Trophoblast cell (in vitro differentiated cells and primary cell): ENCODE measurements at regions not wholly inside any gene's neighbourhood (a gene's known extent, or its start where the extent isn't known, plus 50 kb on each side); places are given as distances from the start of the nearest gene placed in this dataset.

Experiments
- DNase-seq, 2 donors: peaks; one replicate each; pipeline ENCODE4 v3.0.0-alpha.2; 2016
- H2AFZ ChIP-seq: 2 replicates; pipeline ENCODE4 v1.6.1; 2013; ENCODE audit warnings: low read length, moderate library complexity, mild to moderate bottlenecking; ENCODE audit not compliant: insufficient read depth, poor library complexity
- H2AK5ac ChIP-seq: 2 replicates; pipeline ENCODE4 v1.6.1; 2013; ENCODE audit warnings: mild to moderate bottlenecking, low read length
- H2BK120ac ChIP-seq: 2 replicates; pipeline ENCODE4 v1.6.1; 2013; ENCODE audit warnings: low read length, mild to moderate bottlenecking, moderate library complexity; ENCODE audit not compliant: insufficient read depth, poor library complexity
- H2BK12ac ChIP-seq: 2 replicates; pipeline ENCODE4 v1.6.1; 2013; ENCODE audit warnings: mild to moderate bottlenecking, low read length, moderate library complexity
- H2BK5ac ChIP-seq: 2 replicates; pipeline ENCODE4 v1.6.1; 2013; ENCODE audit warnings: low read length, low read depth, moderate library complexity, mild to moderate bottlenecking; ENCODE audit not compliant: poor library complexity
- H3K14ac ChIP-seq: 2 replicates; pipeline ENCODE4 v1.6.1; 2013; ENCODE audit warnings: mild to moderate bottlenecking, low read length
- H3K18ac ChIP-seq: 2 replicates; pipeline ENCODE4 v1.6.1; 2013; ENCODE audit warnings: mild to moderate bottlenecking, low read length
- H3K23ac ChIP-seq: 2 replicates; pipeline ENCODE4 v1.6.1; 2013; ENCODE audit warnings: low read length
- H3K27ac ChIP-seq: 2 replicates; pipeline ENCODE4 v1.5.1; 2013; ENCODE audit warnings: low read depth, mild to moderate bottlenecking, inconsistent platforms, low read length, moderate library complexity
- H3K27me3 ChIP-seq: 2 replicates; pipeline ENCODE4 v1.6.1; 2013; ENCODE audit warnings: inconsistent platforms, mild to moderate bottlenecking, low read length, moderate library complexity; ENCODE audit not compliant: insufficient read depth
- H3K36me3 ChIP-seq, 2 experiments: 1 replicate in 1 of 2; 2 replicates in 1 of 2; pipeline ENCODE4 v1.6.1; 2013; ENCODE audit warnings: low read length in 2 of 2, mild to moderate bottlenecking in 2 of 2, moderate library complexity in 1 of 2; ENCODE audit not compliant: insufficient read depth in 2 of 2, control insufficient read depth in 1 of 2
- H3K4ac ChIP-seq: 2 replicates; pipeline ENCODE4 v1.6.1; 2013; ENCODE audit warnings: low read depth, mild to moderate bottlenecking, low read length, moderate library complexity
- H3K4me1 ChIP-seq, 2 experiments: 1 replicate in 1 of 2; 2 replicates in 1 of 2; pipeline ENCODE4 v1.6.1; 2013; ENCODE audit warnings: low read length in 2 of 2, mild to moderate bottlenecking in 2 of 2, moderate library complexity in 1 of 2; ENCODE audit not compliant: insufficient read depth in 2 of 2, control insufficient read depth in 1 of 2
- H3K4me2 ChIP-seq: 2 replicates; pipeline ENCODE4 v1.6.1; 2013; ENCODE audit warnings: inconsistent platforms, mild to moderate bottlenecking, low read length, moderate library complexity
- H3K4me3 ChIP-seq: 2 replicates; pipeline ENCODE4 v1.5.1; 2013; ENCODE audit warnings: mild to moderate bottlenecking, low read depth, low read length, inconsistent platforms
- H3K79me1 ChIP-seq: one replicate; pipeline ENCODE4 v1.6.1; 2013; ENCODE audit warnings: low read length
- H3K79me2 ChIP-seq: 2 replicates; pipeline ENCODE4 v1.6.1; 2013; ENCODE audit warnings: low read length, mild to moderate bottlenecking; ENCODE audit not compliant: control insufficient read depth, insufficient read depth, poor library complexity
- H3K9ac ChIP-seq: 2 replicates; pipeline ENCODE4 v1.6.1; 2013; ENCODE audit warnings: mild to moderate bottlenecking, low read length
- H3K9me3 ChIP-seq: 2 replicates; pipeline ENCODE4 v1.6.1; 2013; ENCODE audit warnings: low read depth, mild to moderate bottlenecking, control low read depth, inconsistent platforms, low read length; ENCODE audit not compliant: insufficient read depth
- H4K12ac ChIP-seq: 2 replicates; pipeline ENCODE4 v1.6.1; 2013; ENCODE audit warnings: low read depth, mild to moderate bottlenecking, low read length, moderate library complexity
- H4K8ac ChIP-seq: 2 replicates; pipeline ENCODE4 v1.6.1; 2013; ENCODE audit warnings: low read depth, mild to moderate bottlenecking, low read length, moderate library complexity
- H4K91ac ChIP-seq: one replicate; pipeline ENCODE4 v1.6.1; 2013; ENCODE audit warnings: low read depth, mild to moderate bottlenecking, low read length, moderate library complexity
- WGBS: extraction: QIAGEN DNeasy Blood & Tissue Kit; methylation state at CpG from one replicate; pipeline ENCODE4 v1.1.7; 2013; ENCODE audit warnings: missing lambda C conversion rate; ENCODE audit not compliant: insufficient read length, insufficient coverage; ENCODE audit errors: extremely low coverage; 5-methylcytosine and 5-hydroxymethylcytosine counted together

DNA sequence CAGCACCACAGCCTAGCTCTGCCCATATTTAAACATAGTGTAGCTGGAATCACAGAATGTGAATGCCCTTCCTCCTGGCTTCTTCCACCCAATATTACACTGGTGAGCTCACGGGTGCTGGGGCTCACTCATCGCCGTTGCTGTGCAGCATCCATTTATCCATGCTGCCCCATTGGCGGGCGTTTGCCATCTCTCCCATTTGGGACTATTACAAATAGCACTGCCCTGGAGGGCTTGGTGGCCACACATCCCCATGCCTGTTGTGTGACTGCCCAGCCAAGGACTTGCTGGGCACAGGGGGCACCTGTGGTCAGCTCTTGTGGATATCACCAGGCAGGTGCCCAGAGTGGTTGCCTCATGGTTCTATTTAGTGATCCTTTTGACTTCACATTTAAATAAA, 54.5 kb upstream of the ENTPD6 start:
- no peaks in the 10 kb centered on the region for H3K9me3 ChIP-seq
- no peak overlapping the region for H2BK120ac ChIP-seq
- no peak for DNase-seq
- H3K4me3 ChIP-seq, result no peak overlapping the region
- H4K91ac ChIP-seq, result no peak overlapping the region
- H3K4ac ChIP-seq, result no peak overlapping the region
- no peak overlapping the region for H3K18ac ChIP-seq
- H2BK12ac ChIP-seq, result no peak overlapping the region
- no peak overlapping the region for H3K27ac ChIP-seq
- no peaks in the 10 kb centered on the region for H3K79me2 ChIP-seq
- no peak overlapping the region for H4K8ac ChIP-seq
- H3K4me2 ChIP-seq, result no peak overlapping the region
- H2AK5ac ChIP-seq, result no peak overlapping the region
- WGBS, result no CpG with 5 or more reads among the region's 5 CpGs
- H3K9ac ChIP-seq, result no peak overlapping the region
- H3K23ac ChIP-seq, result no peak overlapping the region
- H3K4me1 ChIP-seq, result peaks cover 0 to 4% of the 10 kb centered on the region in 2 experiments
- no peak overlapping the region for H2AFZ ChIP-seq
- no peak overlapping the region for H2BK5ac ChIP-seq
- no peaks in the 10 kb centered on the region for H3K79me1 ChIP-seq
- no peaks in the 10 kb centered on the region for H3K27me3 ChIP-seq
- no peaks in the 10 kb centered on the region for H3K36me3 ChIP-seq
- no peak overlapping the region for H4K12ac ChIP-seq
- H3K14ac ChIP-seq, result no peak overlapping the region

DNA sequence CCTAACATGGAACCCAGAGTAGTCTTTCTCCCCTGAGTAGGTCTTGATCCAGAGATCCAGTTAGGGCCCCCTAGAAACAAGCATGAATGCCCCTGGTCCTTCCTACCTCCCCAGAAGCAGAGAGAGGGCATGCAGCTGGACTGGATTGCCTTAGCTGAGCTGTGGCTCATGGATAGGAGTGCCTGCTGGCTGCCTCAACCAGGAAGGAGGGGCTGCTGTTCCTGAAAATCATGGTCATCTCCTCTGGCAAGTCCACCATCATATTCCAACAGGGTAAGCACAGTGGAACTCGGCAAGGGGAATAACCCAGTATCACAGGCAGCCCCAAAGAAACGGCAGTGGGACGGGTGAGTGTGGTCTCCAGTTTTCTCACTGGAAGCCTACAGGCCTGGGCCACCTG, 53.1 kb upstream of the ENTPD6 start:
- DNase-seq, result no peak
- Histone ChIP-seq H3K14ac (no peak overlapping the region), H2BK12ac (no peak overlapping the region), H3K9me3 (no peaks in the 10 kb centered on the region), H2BK5ac (no peak overlapping the region), H3K9ac (no peak overlapping the region), H2AFZ (no peak overlapping the region), H4K12ac (no peak overlapping the region), H4K91ac (no peak overlapping the region), H3K4me3 (no peak overlapping the region), H3K36me3 (no peaks in the 10 kb centered on the region), H3K18ac (no peak overlapping the region), H3K27me3 (no peaks in the 10 kb centered on the region), H3K27ac (no peak overlapping the region), H3K79me1 (no peaks in the 10 kb centered on the region), H3K4me2 (no peak overlapping the region), H3K4me1 (no peaks in the 10 kb centered on the region), H2BK120ac (no peak overlapping the region), H2AK5ac (no peak overlapping the region), H3K79me2 (no peaks in the 10 kb centered on the region), H3K23ac (no peak overlapping the region), H3K4ac (no peak overlapping the region), H4K8ac (no peak overlapping the region)
- WGBS, result no CpG with 5 or more reads among the region's 3 CpGs

DNA sequence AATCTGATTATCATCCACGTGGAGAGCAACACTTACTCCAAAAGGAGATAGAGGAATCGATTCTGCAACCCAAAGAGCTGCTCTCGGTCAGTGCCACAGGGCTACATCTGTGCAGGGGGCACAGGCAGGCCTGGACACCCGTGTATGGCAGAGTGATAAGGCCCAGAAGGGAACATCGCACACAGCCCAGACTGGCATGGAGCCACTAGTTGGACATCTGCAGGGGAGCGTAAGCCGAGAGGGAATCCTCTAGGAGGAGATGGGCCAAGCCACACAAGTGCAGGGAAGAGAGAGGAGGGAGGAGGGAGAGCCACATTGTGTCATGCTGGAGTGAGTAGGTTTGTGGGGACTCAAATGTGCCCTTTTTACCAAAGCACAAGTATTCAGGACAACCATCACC, 50.4 kb upstream of the ENTPD6 start:
- H3K4ac ChIP-seq, result no peak overlapping the region
- no peak overlapping the region for H3K14ac ChIP-seq
- no peaks in the 10 kb centered on the region for H3K36me3 ChIP-seq
- H2BK5ac ChIP-seq, result no peak overlapping the region
- no peak overlapping the region for H2AK5ac ChIP-seq
- H3K4me3 ChIP-seq, result no peak overlapping the region
- H3K27ac ChIP-seq, result no peak overlapping the region
- H4K8ac ChIP-seq, result no peak overlapping the region
- no peak overlapping the region for H2BK12ac ChIP-seq
- H3K9me3 ChIP-seq, result peaks cover 2% of the 10 kb centered on the region
- H3K23ac ChIP-seq, result no peak overlapping the region
- no peak overlapping the region for H2BK120ac ChIP-seq
- no peak overlapping the region for H2AFZ ChIP-seq
- H3K79me2 ChIP-seq, result no peaks in the 10 kb centered on the region
- no peak overlapping the region for H4K12ac ChIP-seq
- no peaks in the 10 kb centered on the region for H3K79me1 ChIP-seq
- no peaks in the 10 kb centered on the region for H3K4me1 ChIP-seq
- WGBS, result no CpG with 5 or more reads among the region's 7 CpGs
- peaks cover 2% of the 10 kb centered on the region for H3K27me3 ChIP-seq
- no peak overlapping the region for H3K9ac ChIP-seq
- no peak overlapping the region for H3K18ac ChIP-seq
- DNase-seq, result no peak
- H3K4me2 ChIP-seq, result no peak overlapping the region
- no peak overlapping the region for H4K91ac ChIP-seq
